ENCODE measurements at regions not wholly inside any gene's neighbourhood (a gene's known extent, or its start where the extent isn't known, plus 50 kb on each side); places are given as distances from the start of the nearest gene placed in this dataset.

DNA sequence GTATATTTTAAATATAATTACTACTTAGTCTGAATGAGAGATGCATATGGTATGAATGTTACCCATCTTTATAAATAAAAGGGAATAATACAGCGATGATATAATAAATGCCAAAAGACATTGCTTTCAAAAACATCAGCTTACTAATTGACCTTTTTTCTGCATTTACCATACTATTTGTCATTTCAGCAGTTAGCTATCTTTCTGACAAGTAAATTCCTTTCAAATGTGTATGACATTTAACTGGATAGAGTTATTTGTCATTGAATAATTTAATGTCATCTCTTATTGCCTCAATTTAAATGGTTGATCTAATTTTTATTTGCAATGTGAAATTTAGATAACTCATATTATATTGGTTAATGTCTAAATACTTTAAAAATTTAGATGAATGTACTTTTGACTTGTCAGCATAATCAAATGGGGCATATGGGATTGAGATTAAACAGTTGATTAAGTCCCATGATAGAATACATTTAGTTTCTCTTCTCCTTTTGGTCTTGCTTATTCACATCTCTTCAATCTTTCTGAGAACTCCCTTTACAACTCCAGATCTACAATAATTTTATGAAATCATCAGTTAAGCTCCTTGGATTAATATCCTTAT lies 350.9 kb downstream of the PCDH18 start:
- Histone ChIP-seq H3K79me2 (ENCODE audit: insufficient read depth, low read length) (no peaks in the 10 kb centered on the region), H3K36me3 (ENCODE audit: control insufficient read depth in 1 of 2, insufficient read depth in 2 of 2, low read length in 2 of 2) (no peaks in the 10 kb centered on the region), H3K27ac (ENCODE audit: low read depth, low read length) (no peak overlapping the region), H3K9me3 (ENCODE audit: control insufficient read depth in 1 of 2, insufficient read depth in 1 of 2, low read depth in 1 of 2, low read length in 2 of 2) (no peaks in the 10 kb centered on the region), H3K27me3 (ENCODE audit: insufficient read depth, low read length) (no peaks in the 10 kb centered on the region), H3K4me2 (ENCODE audit: low read length) (no peak overlapping the region), H2AFZ (ENCODE audit: low read depth, low read length, poor library complexity, severe bottlenecking) (no peak overlapping the region), H3K4me3 (replicated peaks in 1 of 2; ENCODE audit: low read depth in 1 of 2, low read length in 2 of 2) (no peak overlapping the region), H3K9ac (ENCODE audit: low read length) (no peak overlapping the region), H4K20me1 (ENCODE audit: insufficient read depth) (no peaks in the 10 kb centered on the region), H3K4me1 (ENCODE audit: control insufficient read depth in 1 of 2, insufficient read depth in 2 of 2, low read length in 2 of 2) (no peaks in the 10 kb centered on the region), H3K9me2 (ENCODE audit: insufficient read depth) (no peaks in the 10 kb centered on the region)
- no peak for ATAC-seq
- TF ChIP-seq SIN3A (IDR thresholded peaks at IDR 0.05; ENCODE audit: low read depth) (no peak), JUND (IDR thresholded peaks at IDR 0.05) (no peak), POLR2AphosphoS5 (IDR thresholded peaks at IDR 0.05; ENCODE audit: low read depth, low read length) (no peak), EZH2 (IDR thresholded peaks at IDR 0.05) (no peak), EGR1 (IDR thresholded peaks at IDR 0.05; ENCODE audit: low read depth) (no peak), YY1 (IDR thresholded peaks at IDR 0.05; ENCODE audit: extremely low read depth, insufficient replicate concordance, low read depth, low read length) (no peak), EZH2phosphoT487 (IDR thresholded peaks at IDR 0.05; ENCODE audit: borderline replicate concordance) (no peak)
- TF ChIP-seq, protein P1, sequence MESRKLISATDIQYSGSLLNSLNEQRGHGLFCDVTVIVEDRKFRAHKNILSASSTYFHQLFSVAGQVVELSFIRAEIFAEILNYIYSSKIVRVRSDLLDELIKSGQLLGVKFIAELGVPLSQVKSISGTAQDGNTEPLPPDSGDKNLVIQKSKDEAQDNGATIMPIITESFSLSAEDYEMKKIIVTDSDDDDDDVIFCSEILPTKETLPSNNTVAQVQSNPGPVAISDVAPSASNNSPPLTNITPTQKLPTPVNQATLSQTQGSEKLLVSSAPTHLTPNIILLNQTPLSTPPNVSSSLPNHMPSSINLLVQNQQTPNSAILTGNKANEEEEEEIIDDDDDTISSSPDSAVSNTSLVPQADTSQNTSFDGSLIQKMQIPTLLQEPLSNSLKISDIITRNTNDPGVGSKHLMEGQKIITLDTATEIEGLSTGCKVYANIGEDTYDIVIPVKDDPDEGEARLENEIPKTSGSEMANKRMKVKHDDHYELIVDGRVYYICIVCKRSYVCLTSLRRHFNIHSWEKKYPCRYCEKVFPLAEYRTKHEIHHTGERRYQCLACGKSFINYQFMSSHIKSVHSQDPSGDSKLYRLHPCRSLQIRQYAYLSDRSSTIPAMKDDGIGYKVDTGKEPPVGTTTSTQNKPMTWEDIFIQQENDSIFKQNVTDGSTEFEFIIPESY (IDR thresholded peaks at IDR 0.05; ENCODE audit: extremely low read depth, insufficient replicate concordance, low read length), result no peak
- TF ChIP-seq, protein P2, sequence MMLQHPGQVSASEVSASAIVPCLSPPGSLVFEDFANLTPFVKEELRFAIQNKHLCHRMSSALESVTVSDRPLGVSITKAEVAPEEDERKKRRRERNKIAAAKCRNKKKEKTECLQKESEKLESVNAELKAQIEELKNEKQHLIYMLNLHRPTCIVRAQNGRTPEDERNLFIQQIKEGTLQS (IDR thresholded peaks at IDR 0.05), result no peak
- TF ChIP-seq, protein P3, sequence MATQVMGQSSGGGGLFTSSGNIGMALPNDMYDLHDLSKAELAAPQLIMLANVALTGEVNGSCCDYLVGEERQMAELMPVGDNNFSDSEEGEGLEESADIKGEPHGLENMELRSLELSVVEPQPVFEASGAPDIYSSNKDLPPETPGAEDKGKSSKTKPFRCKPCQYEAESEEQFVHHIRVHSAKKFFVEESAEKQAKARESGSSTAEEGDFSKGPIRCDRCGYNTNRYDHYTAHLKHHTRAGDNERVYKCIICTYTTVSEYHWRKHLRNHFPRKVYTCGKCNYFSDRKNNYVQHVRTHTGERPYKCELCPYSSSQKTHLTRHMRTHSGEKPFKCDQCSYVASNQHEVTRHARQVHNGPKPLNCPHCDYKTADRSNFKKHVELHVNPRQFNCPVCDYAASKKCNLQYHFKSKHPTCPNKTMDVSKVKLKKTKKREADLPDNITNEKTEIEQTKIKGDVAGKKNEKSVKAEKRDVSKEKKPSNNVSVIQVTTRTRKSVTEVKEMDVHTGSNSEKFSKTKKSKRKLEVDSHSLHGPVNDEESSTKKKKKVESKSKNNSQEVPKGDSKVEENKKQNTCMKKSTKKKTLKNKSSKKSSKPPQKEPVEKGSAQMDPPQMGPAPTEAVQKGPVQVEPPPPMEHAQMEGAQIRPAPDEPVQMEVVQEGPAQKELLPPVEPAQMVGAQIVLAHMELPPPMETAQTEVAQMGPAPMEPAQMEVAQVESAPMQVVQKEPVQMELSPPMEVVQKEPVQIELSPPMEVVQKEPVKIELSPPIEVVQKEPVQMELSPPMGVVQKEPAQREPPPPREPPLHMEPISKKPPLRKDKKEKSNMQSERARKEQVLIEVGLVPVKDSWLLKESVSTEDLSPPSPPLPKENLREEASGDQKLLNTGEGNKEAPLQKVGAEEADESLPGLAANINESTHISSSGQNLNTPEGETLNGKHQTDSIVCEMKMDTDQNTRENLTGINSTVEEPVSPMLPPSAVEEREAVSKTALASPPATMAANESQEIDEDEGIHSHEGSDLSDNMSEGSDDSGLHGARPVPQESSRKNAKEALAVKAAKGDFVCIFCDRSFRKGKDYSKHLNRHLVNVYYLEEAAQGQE (IDR thresholded peaks at IDR 0.05; ENCODE audit: low read depth), result no peak
- TF ChIP-seq, protein P4, sequence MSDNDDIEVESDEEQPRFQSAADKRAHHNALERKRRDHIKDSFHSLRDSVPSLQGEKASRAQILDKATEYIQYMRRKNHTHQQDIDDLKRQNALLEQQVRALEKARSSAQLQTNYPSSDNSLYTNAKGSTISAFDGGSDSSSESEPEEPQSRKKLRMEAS (IDR thresholded peaks at IDR 0.05), result no peak
- DNase-seq (ENCODE audit: low read depth, low spot score), result no peak
- ChIA-PET POLR2A (no interaction called here), CTCF (no interaction called here), RAD21 (ENCODE audit: low non-redundant PET in 1 of 2, low total read pairs in 2 of 2, uncharacterized antibody in 2 of 2, unreplicated experiment in 2 of 2) (no interaction called here)
- BruUV-seq (replicated peaks), result no TSS peak
- intact Hi-C loops (cut with micrococcal nuclease), result no loop called here

Measured in HCT116 (cell line).